ENCODE measurements at regions not wholly inside any gene's neighbourhood (a gene's known extent, or its start where the extent isn't known, plus 50 kb on each side); places are given as distances from the start of the nearest gene placed in this dataset.
"Not testable (repeated sequence)": the region's sequence is repeated elsewhere in the genome, so short reads cannot be mapped to it uniquely, and the experiment has no call there.

DNA sequence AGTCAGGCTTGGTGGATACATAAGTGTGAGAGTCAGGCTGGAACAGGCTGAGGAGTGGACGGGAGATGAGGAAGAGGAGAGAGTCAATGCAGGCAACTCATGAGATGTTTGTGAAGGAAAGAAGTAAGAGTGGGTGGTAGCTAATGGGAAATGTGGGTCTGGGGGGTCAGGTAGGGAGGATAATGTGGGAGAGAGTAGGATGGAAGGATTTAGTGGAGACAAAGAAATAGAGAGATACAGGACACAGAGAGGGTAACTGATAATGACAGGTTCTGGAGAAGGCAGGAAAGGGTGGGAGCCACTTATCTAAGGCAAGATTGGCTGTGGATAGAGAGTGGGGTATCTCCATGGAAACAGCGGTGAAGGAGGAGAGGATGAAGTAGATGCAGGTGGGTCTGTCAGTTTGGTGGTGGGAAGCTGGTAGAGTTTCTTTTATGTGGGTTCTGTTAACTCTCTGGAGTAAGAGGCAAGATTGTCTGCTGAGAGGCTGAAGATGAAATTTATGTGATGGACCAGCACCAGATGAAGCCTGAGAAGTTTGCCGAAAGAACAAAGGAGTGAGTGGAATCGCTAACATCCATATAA is 190.6 kb upstream of the SPRED2 start:
- no peak for DNase-seq

GRCh38 chr2:65622499-65622898 is 190.1 kb upstream of the SPRED2 start:
- DNase-seq: no peak

DNA sequence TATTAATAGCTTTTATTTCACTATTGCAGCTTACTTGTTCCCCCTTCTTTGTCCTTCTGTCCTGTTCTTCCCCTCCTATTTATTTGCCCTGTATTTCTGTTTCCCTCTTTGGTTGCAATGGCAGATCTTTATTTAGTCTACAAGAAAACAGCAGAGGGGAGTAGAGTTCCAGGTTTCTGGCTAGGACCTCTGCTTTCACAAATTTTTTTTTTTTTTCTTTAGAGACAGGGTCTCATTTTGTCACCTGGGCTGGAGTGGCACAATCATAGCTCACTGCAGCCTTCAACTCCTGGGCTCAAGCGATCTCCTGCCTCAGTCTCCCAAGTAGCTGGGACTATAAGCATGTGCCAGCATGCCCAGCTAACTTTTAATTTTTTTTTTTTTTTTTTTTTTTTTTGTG is 188.1 kb upstream of the SPRED2 start:
- DNase-seq: no peak

- no peak for DNase-seq
Measured at GRCh38 chr2:65620026-65620425, 187.6 kb upstream of the SPRED2 start.

GRCh38 chr2:65615602-65616001 is 183.2 kb upstream of the SPRED2 start:
- DNase-seq: no peak

- DNase-seq: no peak
Measured at GRCh38 chr2:65613968-65614555, 181.7 kb upstream of the SPRED2 start.

DNA sequence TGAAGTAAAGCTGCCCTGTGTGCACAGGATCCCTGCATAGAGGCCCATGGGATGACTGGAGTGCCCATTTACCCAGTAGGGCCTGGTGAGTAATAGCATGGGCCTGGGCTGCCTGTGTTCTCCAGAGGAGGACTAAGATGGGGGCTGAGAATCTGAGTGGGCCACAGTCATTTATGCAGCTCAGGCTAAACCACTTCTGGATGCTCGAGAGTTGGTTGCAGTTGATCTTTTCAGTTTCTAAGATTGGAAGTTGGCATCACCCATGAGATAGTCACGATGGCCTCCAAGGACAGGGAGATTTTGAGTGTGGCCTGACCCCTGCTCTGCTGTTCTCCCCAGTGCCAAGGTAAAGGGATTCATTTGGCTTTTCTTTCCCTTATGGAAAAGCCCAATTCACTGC is 179.1 kb upstream of the SPRED2 start:
- DNase-seq: no peak

GRCh38 chr2:65608916-65609315 is 176.5 kb upstream of the SPRED2 start:
- no peak for DNase-seq

DNA sequence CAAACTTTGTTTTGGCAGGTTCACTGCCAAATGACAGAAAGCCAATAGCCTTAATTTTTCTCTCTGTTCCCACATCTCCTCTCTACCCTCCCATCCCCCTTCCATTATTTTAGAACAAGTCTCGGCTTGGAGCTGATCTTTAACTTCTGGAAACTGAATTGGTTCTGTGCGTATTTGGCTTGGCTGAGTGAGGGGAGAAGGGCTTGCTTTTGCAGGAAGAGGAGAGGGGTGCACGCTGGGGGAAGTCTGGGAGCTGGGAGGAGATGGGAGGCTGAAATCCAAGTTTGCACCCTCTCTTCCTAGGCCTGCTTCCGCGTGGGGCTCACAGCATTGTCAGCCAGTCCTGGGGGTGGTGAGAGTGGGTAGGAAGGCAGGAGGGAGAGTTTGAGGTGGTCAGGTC is 176.1 kb upstream of the SPRED2 start:
- no peak for DNase-seq

- no peak for DNase-seq
Measured at GRCh38 chr2:65607662-65608305, 175.4 kb upstream of the SPRED2 start.

DNA sequence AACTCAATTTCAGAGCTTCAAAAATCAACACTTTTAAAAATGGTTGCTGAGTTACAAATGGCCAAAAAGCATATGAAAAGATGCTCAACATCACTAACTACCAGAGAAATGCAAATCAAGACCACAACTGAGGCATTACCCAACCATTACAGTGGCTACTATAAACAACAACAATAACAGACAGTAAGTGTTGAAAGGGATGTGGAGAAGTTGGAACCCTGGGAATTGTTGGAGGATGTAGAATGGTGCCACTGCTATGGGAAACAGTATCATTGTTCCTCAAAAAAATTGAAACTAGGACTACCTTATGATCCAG is 173.3 kb upstream of the SPRED2 start:
- no peak for DNase-seq

GRCh38 chr2:65605058-65605742 is 172.8 kb upstream of the SPRED2 start:
- DNase-seq: no peak

- DNase-seq: no peak
Measured at GRCh38 chr2:65604246-65604645, 171.8 kb upstream of the SPRED2 start.

GRCh38 chr2:65602603-65603235 is 170.3 kb upstream of the SPRED2 start:
- DNase-seq: no peak

DNA sequence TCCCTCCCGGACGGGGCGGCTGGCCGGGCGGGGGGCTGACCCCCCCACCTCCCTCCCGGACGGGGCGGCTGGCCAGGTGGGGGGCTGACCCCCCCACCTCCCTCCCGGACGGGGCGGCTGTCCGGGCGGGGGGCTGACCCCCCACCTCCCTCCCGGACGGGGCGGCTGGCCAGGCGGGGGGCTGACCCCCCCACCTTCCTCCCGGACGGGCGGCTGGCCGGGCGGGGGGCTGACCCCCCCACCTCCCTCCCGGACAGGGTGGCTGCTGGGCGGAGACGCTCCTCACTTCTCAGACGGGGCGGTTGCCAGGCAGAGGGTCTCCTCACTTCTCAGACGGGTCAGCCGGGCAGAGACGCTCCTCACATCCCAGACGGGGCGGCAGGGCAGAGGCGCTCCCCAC is 168.5 kb upstream of the SPRED2 start:
- not testable (repeated sequence) for DNase-seq

GRCh38 chr2:65600351-65600750 is 168.0 kb upstream of the SPRED2 start:
- not testable (repeated sequence) for DNase-seq

DNA sequence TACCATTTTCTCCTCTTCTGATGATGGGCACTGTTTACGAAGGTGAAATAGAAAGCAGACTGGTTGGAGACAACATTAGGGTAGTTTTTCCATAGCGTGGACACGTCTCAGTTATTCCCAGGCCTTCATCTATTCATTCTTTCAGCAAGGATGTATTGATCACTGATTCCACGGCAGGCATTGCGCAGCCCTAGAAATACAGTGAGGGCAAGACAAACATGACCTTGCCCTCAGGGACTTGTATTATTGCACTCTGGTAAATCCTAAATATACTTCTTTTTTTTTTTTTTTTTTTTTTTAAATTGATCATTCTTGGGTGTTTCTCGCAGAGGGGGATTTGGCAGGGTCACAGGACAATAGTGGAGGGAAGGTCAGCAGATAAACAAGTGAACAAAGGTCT is 167.3 kb upstream of the SPRED2 start:
- no peak for DNase-seq

DNA sequence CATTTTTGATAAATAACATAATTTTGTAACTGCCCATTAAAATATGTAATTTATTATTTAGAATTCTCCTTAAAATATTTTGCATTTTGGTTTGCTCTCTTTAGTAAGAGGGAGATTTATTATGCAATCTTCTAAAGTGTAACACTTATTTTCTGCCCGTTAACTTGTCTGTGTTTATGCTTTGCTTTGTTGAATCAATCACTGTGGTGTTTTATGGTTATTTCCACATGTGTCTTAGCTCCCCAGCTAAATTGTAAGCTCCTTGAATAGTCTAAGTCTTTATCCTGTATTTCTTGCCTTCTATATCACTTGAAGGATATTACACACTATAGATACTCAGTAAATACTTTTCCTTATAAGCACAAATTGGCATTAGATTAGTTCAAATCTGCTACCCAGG is 166.6 kb upstream of the SPRED2 start:
- DNase-seq: no peak

DNA sequence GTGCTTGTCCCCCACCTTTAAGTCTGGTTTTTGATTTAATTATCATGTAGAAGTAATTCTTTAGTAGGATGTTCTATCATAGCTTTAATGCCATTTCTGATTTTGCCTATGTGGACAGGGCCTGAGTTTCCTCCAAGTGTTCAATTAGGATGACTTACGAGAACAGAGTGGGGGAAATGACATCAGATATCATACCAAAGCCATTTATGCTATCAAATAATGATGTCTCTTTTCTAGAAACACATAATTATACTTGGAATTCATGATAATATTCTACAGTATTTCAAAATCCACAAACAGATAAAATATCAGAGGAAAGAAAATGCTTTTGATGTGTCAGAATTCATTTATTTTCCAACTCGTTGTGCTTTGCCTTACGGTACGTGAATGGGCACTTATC is 165.9 kb upstream of the SPRED2 start:
- DNase-seq: no peak

- no peak for DNase-seq
Measured at GRCh38 chr2:65595630-65596029, 163.2 kb upstream of the SPRED2 start.

DNA sequence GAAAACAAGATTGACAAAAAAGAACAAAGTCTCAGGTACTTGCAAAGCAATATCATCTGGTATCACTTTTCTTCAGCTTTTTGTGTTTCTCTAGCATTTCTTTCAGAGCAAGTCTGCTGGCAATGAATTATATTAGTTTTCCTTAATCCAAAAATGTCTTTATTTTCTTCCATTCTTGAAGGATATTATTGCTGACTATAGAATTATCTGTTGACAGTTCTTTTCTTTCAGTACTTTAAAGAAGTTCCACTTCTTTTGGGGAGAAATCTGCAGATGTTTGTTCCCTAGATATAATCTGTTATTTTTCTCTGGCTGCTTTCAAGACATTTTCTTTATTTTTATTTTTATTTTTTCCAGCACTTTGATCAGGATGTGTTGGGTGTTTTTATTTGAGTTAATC is 161.8 kb upstream of the SPRED2 start:
- DNase-seq: no peak

DNA sequence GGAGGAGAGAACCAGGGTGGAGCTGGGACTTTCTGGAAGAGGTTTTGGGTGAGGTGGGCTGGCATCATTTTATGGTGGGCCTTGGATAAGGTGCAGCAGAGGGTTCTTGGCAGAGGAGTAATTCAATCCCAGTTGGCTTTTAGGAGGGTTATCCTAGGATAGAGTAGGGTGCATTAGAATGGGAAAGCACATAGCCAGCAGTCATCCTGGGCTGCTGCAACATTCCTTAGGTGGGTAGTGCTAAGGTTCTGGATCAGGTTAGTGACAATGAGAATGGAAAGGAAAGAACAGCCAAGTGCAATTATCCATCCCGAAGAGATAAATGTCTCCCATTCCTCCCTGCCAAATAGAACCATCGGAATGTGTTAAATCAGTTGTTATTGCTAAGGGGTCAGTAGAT is 157.3 kb upstream of the SPRED2 start:
- DNase-seq: no peak

DNA sequence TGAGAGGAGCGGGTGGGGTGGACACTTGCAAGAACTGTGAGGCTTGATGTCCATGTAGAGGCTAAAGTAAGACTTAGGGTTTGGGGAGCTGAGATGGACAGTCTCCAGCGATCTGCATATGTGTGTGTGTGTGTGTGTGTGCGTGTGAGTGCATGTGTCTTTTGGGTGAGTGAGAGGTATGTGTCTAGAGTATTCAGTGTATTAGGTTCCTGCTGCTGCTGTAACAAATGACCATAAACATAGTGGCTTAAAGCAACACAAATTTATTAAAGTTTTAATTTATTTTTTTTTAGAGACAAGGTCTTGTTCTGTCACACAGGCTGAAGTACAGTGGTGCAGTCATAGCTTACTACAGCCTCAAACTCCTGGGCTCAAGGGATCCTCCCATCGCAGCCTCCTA is 155.4 kb upstream of the SPRED2 start:
- no peak for DNase-seq

GRCh38 chr2:65586516-65586915 is 154.1 kb upstream of the SPRED2 start:
- no peak for DNase-seq
